ENCODE measurements at regions not wholly inside any gene's neighbourhood (a gene's known extent, or its start where the extent isn't known, plus 50 kb on each side); places are given as distances from the start of the nearest gene placed in this dataset.

- no peak overlapping the region for H3K4me3 ChIP-seq
- H3K9me3 ChIP-seq, result no peaks in the 10 kb centered on the region
- H3K36me3 ChIP-seq, result no peaks in the 10 kb centered on the region
- no peak for DNase-seq
- H3K27me3 ChIP-seq, result no peaks in the 10 kb centered on the region; the same call in 1 of the 2 replicates
These were observed 131.8 kb downstream of the IRS2 start for GRCh38 chr13:109654341-109655205.

GRCh38 chr13:109652531-109652930 lies 133.9 kb downstream of the IRS2 start:
- H3K27me3 ChIP-seq, result no peaks in the 10 kb centered on the region
- H3K36me3 ChIP-seq, result no peaks in the 10 kb centered on the region
- H3K9me3 ChIP-seq, result no peaks in the 10 kb centered on the region
- DNase-seq, result no peak
- no peak overlapping the region for H3K4me3 ChIP-seq

- Histone ChIP-seq H3K4me3 (no peak overlapping the region), H3K27me3 (no peaks in the 10 kb centered on the region), H3K9me3 (no peaks in the 10 kb centered on the region), H3K36me3 (no peaks in the 10 kb centered on the region)
- no peak for DNase-seq
These were observed 134.5 kb downstream of the IRS2 start for GRCh38 chr13:109651854-109652253.

- H3K9me3 ChIP-seq, result no peaks in the 10 kb centered on the region
- no peaks in the 10 kb centered on the region for H3K36me3 ChIP-seq
- no peaks in the 10 kb centered on the region for H3K27me3 ChIP-seq
- no peak for DNase-seq
- H3K4me3 ChIP-seq, result no peak overlapping the region
These were observed 135.1 kb downstream of the IRS2 start for GRCh38 chr13:109651311-109651710.

GRCh38 chr13:109650861-109651260 lies 135.5 kb downstream of the IRS2 start:
- H3K36me3 ChIP-seq, result no peaks in the 10 kb centered on the region
- no peak overlapping the region for H3K4me3 ChIP-seq
- no peaks in the 10 kb centered on the region for H3K27me3 ChIP-seq
- H3K9me3 ChIP-seq, result no peaks in the 10 kb centered on the region
- DNase-seq, result no peak

GRCh38 chr13:109649713-109650112 lies 136.7 kb downstream of the IRS2 start:
- Histone ChIP-seq H3K36me3 (no peaks in the 10 kb centered on the region), H3K9me3 (no peaks in the 10 kb centered on the region), H3K4me3 (no peak overlapping the region), H3K27me3 (no peaks in the 10 kb centered on the region)
- DNase-seq, result no peak

- no peak for DNase-seq
- no peaks in the 10 kb centered on the region for H3K27me3 ChIP-seq
- no peaks in the 10 kb centered on the region for H3K36me3 ChIP-seq
- H3K4me3 ChIP-seq, result no peak overlapping the region
- H3K9me3 ChIP-seq, result no peaks in the 10 kb centered on the region
These were observed 138.7 kb downstream of the IRS2 start for GRCh38 chr13:109647699-109648098.

- H3K4me3 ChIP-seq, result no peak overlapping the region
- no peak for DNase-seq
- H3K9me3 ChIP-seq, result no peaks in the 10 kb centered on the region
- no peaks in the 10 kb centered on the region for H3K27me3 ChIP-seq
- no peaks in the 10 kb centered on the region for H3K36me3 ChIP-seq
These were observed 139.3 kb downstream of the IRS2 start for GRCh38 chr13:109647053-109647452.

- Histone ChIP-seq H3K36me3 (no peaks in the 10 kb centered on the region), H3K9me3 (no peaks in the 10 kb centered on the region), H3K27me3 (no peaks in the 10 kb centered on the region), H3K4me3 (no peak overlapping the region)
- no peak for DNase-seq
These were observed 140.0 kb downstream of the IRS2 start for GRCh38 chr13:109646423-109646822.

- no peaks in the 10 kb centered on the region for H3K36me3 ChIP-seq
- no peaks in the 10 kb centered on the region for H3K27me3 ChIP-seq
- no peaks in the 10 kb centered on the region for H3K9me3 ChIP-seq
- H3K4me3 ChIP-seq, result no peak overlapping the region
- DNase-seq, result no peak
These were observed 140.6 kb downstream of the IRS2 start for GRCh38 chr13:109645831-109646230.

- Histone ChIP-seq H3K36me3 (no peaks in the 10 kb centered on the region), H3K9me3 (no peaks in the 10 kb centered on the region), H3K27me3 (no peaks in the 10 kb centered on the region), H3K4me3 (no peak overlapping the region)
- no peak for DNase-seq
These were observed 141.4 kb downstream of the IRS2 start for GRCh38 chr13:109644956-109645355.

- DNase-seq, result no peak
- H3K9me3 ChIP-seq, result no peaks in the 10 kb centered on the region
- H3K36me3 ChIP-seq, result no peaks in the 10 kb centered on the region
- no peak overlapping the region for H3K4me3 ChIP-seq
- H3K27me3 ChIP-seq, result no peaks in the 10 kb centered on the region
These were observed 142.2 kb downstream of the IRS2 start for GRCh38 chr13:109644069-109644750.

- DNase-seq, result no peak
- Histone ChIP-seq H3K9me3 (no peaks in the 10 kb centered on the region), H3K4me3 (no peak overlapping the region), H3K36me3 (no peaks in the 10 kb centered on the region), H3K27me3 (no peaks in the 10 kb centered on the region)
These were observed 144.0 kb downstream of the IRS2 start for GRCh38 chr13:109642358-109642757.

GRCh38 chr13:109636736-109637135 lies 149.6 kb downstream of the IRS2 start:
- no peak for DNase-seq
- no peaks in the 10 kb centered on the region for H3K9me3 ChIP-seq
- H3K4me3 ChIP-seq, result no peak overlapping the region
- no peaks in the 10 kb centered on the region for H3K36me3 ChIP-seq
- H3K27me3 ChIP-seq, result no peaks in the 10 kb centered on the region

GRCh38 chr13:109631069-109631468 lies 155.3 kb downstream of the IRS2 start:
- H3K4me3 ChIP-seq, result no peak overlapping the region
- DNase-seq, result no peak
- H3K9me3 ChIP-seq, result no peaks in the 10 kb centered on the region
- no peaks in the 10 kb centered on the region for H3K36me3 ChIP-seq
- no peaks in the 10 kb centered on the region for H3K27me3 ChIP-seq

GRCh38 chr13:109630271-109630670 lies 156.1 kb downstream of the IRS2 start:
- Histone ChIP-seq H3K27me3 (no peaks in the 10 kb centered on the region), H3K9me3 (no peaks in the 10 kb centered on the region), H3K4me3 (no peak overlapping the region), H3K36me3 (no peaks in the 10 kb centered on the region)
- no peak for DNase-seq

- no peaks in the 10 kb centered on the region for H3K9me3 ChIP-seq
- no peak for DNase-seq
- H3K4me3 ChIP-seq, result no peak overlapping the region
- H3K36me3 ChIP-seq, result no peaks in the 10 kb centered on the region
- no peaks in the 10 kb centered on the region for H3K27me3 ChIP-seq
These were observed 156.6 kb downstream of the IRS2 start for GRCh38 chr13:109629737-109630136.

- DNase-seq, result peak; percentile 79
- Histone ChIP-seq H3K9me3 (no peaks in the 10 kb centered on the region), H3K27me3 (no peaks in the 10 kb centered on the region), H3K36me3 (no peaks in the 10 kb centered on the region), H3K4me3 (no peak overlapping the region)
These were observed 158.1 kb downstream of the IRS2 start for GRCh38 chr13:109628251-109628699.

All from MG63 (cell line).